Muscle of arm (tissue), 1 donor: ENCODE measurements at regions not wholly inside any gene's neighbourhood (a gene's known extent, or its start where the extent isn't known, plus 50 kb on each side); places are given as distances from the start of the nearest gene placed in this dataset.

Source experiments
- DNase-seq: peaks from one replicate; pipeline ENCODE4 v3.0.0-alpha.2; 2013

DNA sequence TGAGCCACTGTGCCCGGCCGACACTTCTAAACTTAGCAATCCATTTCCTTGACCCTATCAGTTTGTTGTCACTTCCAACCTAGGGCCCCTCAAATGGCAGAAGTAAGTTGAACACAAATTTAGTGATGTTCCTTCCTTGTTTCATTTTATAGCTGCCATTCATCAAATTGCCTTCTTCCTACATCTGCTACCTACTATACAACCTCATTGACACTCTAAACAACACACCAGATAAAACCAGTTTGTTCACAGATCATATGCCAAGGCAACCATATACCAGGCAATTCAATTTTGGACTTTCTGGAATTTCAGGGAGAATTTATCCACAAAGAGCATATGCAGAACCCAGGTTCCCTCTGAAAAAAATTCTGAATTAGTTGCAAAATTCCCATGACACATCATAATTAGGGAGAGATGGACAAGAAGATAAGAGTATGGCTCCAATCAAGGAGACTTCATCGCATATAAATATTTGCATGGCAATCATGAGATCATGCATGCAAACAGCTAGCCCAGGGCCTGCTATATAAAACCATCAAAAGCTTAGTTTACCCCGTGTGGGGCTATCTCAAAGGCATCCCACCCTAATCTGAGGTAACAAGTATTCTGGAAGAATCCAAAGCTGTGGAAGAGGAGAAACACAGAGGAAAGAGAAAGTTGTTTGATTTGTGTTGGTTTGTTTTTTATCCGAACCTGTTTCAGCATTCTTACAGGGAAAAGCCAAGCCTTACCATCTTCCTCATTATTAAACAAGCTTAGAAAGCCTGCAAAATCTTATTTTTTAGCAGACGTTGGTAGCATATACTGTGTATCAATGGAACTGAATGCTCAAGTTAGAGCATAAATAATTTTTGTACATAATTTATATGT lies 132.8 kb upstream of the TNFAIP3 start:
- DNase-seq: no peak

DNA sequence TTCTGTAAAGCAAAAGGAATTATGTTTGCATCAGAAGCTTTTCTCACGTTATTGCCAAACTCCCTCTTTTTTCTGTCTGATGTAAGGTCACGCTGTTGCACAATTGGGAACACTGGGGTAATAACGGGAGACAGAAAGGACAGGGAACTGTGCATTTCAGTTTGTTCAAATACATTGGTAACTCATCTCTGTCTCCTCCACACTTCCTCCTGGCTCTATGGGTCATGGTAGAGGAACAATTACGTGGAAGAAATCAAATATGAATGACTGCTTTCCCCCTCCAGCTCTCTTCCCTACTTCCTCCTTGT lies 132.2 kb upstream of the TNFAIP3 start:
- DNase-seq: no peak

DNA sequence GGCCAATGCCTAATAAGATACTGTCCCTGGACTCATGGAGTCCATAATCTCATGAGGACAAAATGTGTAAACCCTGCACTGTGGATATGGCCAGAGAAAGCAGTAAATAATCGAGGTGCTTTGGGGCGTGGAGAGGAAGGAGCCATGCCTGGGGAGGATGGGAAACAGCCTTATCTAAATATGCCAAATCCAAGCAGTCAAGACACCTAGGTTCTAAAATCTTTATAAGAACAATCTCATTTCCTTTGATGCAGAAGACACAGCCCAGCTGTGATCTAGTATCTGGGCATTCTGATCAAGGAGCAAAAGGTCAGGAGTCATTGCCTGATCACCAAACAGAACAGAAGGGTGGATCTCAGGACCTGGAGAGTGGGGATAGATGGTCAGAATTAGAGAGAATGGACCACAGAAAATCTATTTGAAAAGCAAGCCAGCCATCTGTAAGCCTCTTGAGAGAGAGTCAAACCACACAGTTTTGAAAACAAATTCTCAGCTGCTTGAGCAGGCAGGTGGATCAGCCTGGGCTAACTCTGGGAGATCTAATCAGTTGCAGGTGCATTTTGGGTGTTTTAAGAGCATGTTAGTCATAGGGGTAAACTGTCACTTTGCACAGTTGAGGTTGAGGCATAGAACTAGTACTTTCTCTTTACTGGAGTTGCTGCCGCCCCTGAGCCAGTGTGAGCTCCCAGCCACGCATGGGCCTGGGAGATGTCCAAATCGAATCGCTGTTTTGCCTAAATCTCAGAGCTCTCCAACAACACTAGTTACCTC lies 130.8 kb upstream of the TNFAIP3 start:
- no peak for DNase-seq

DNA sequence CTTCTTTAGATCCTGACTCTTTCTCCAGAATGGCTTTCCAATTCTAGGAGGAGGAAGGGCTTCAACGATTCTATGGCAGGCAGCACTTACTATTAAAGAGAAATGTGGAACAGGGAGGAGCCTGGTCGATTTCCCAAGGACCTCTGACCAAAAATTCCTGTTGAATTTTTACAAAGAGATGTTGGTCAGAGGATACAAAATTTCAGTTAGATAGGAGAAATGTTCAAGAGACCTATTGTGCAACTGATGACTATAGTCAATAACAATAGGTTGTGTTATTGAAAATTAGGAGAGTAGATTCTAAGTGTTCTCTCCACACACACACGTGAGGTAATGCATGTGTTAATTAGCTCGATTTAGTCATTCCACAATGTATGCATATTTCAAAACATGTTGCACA lies 130.1 kb upstream of the TNFAIP3 start:
- no peak for DNase-seq

DNA sequence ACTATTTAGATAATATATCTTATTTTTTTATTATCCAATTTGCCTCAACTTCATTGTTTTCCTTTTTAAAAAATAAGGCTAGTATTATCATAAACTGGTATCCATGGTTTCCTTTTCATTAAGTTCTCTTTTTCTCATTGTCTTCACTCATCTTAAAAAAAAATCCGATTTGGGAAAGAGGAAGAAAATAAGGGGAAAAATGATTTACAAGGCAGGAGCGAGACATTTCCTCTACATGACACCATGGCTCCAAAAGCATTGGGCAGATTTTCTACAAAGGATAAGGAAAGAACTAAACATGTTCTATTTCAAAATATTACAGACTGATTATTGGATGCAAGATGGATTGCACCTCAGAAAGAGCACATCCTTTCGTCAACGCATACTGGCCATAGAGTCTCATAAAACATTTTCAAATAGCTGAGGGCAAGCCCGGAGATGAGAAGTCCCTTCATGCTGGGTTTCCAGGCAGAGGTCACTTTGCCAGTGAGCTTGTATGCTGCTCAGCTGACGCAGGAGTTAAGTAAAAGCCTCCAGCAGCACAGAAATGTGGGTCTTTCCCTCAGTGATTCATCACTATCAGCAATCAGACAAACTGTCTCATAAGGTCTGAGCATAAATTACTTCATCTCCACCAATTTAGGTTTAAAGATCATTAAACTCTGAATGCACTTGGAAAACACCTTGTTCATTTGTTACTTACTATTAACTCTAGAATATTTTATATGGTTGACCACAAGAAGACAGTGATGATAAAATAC lies 129.0 kb upstream of the TNFAIP3 start:
- DNase-seq: no peak

DNA sequence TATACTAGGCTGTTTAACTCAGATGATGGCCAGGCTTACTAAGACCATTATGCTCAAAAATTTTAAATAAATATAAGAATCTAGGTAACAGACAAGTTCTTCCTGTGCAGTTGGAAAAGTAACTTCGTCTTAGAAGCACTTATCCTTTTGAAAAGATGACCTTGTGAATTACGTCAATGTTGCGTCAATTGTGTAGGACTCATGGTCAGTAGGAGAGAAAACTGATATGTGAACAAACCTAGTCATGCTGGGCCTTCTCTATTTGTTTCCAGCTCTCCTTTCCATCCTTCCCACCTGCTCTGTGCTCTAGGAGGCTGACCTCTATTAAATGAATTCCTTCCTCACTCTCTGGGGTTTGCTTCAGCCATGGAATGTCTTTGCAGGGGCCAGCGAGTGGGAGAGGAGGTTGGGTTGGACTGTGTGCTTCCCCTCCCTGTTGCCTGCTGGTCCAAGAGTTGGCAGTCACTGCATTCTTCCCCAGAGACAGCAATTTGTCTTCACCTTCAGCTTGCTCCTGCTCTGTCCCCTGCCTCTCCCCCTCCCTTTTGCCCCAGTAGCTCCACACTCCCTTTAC lies 128.0 kb upstream of the TNFAIP3 start:
- DNase-seq: no peak

DNA sequence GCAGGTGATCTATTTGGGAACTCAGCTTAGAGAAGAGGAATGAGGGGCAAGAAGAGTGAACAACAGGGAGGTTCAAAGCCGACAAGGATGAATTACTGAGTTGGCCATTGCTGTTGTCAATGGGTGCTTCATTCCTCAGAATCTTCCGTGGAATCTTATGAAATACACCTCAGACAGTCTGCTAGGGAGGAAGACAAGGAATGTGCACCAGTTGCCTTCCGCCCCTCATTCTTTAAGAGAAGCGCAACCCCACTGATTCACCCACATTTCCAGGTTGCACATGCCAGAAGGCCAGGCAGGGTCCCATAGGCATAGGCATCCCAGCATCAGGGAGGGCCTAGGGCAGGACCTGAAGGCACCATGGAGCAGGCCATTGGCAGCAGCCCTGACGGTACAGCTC lies 127.5 kb upstream of the TNFAIP3 start:
- no peak for DNase-seq

DNA sequence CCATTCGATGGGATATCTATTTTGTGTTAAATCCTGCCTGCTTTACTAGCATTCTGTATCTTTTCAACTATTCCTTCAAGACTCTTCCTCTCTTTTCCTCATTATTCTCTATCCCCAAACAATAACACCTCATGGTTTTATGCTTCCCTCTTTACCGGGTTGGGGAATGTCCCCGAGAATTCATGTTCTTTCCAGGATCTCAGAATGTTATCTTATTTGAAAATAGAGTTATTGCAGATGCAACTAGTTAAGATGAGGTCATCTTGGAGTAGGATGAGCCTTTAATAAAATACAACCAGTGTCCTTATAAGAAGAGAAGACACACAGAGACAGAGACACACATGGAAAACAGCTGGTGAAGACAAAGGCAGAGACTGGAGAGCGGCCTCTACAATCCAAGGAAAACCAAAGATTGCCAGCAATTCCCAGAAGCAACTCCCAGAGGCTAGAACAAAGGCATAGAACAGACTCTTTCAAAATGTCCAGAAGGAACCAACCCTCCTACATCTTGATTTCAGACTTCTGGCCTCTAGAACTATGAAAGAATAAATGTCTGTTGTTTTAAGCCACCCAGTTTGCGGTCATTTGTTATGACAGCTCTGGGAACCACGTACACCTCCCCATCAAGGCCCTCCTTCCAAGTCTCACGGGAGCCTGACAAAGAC lies 126.8 kb upstream of the TNFAIP3 start:
- no peak for DNase-seq

DNA sequence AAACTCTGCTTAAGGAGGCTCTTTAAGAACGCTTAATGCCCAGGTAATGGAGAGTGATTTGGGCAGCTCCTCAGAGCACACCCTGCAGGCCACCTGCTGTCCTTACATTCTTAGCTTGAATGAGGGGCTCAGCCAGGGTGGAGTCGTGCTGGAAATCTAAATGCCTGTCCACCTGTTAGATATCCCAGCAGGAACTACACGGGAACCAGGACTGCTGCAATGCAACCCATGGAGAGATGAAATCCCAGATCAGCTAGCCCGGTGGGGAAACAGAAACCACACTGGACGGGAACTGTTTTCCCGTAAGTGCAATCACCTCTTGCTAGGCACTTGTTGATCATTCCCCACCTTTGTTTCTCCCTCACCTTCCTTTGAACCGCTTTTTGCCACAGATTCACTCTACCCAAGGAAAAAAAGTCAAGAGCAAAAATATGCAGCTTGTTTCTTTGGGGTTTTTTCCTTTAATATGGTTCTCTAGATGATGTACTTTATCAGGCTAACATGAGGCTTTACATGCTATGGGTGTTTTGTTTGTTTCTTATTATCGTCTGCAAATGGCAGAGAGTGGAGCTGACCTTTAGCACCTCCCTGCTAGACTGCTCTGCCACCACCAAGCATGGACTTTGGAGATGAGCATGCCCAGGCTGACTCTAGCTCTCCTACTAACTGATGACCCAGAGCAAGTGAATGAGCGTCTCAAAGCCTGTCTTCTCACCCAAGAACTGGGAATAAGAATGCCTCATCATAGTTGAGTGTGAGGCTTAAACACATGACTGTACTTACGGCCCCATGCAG lies 125.9 kb upstream of the TNFAIP3 start:
- no peak for DNase-seq

DNA sequence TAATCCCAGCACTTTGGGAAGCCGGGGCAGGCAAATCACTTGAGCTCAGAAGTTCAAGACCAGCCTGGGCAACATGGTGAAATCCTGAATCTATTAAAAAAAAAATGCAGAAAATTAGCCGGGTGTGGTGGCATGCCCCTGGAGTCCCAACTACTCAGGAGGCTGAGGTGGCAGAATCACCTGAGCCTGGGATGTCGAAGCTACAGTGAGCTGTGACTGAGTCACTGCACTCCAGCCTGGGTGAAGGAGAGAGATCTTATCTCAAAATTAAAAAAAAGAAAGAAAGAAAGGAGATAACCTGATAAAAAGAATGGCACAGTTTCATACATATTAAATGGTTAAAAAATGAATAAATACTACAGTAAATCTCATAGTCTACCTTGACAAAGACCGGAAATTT lies 123.6 kb upstream of the TNFAIP3 start:
- no peak for DNase-seq

DNA sequence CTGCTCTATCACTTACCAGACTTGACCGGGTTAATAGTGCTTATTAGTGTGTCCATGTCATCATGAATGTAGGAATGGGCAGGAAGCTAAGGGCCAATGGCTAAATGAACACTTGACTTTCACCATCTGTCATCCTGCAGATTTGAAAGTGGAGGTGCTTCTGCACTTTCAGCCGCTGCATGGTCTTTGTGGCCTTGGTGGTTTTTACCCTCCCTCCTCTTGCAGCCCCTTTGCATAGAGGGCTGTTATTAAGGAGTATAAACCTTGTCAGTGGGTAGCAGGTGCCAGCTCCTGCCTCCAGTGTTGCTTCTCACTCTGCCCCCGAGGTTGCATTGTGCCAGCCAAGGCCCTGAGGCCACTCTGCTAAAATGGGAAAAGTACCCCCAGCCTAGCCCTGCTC lies 122.2 kb upstream of the TNFAIP3 start:
- no peak for DNase-seq

DNA sequence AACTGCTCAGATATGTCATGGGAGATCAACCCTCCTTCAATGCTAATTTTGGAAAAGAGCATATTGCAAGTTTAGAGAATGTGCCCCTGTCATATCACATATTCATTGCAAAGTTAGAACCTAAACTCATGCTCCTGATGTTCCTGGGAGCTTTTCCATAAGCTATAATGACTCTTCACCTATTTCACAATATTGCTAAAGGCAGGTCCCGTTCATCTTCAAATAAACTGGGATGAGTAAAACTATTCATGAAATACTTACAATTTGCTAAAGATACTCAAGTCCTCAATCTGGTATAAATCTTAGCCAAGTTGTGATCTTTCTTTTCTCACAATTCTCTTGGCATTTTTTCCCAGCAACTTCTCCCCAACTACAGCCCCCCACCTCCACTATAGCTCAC lies 121.7 kb upstream of the TNFAIP3 start:
- no peak for DNase-seq

DNA sequence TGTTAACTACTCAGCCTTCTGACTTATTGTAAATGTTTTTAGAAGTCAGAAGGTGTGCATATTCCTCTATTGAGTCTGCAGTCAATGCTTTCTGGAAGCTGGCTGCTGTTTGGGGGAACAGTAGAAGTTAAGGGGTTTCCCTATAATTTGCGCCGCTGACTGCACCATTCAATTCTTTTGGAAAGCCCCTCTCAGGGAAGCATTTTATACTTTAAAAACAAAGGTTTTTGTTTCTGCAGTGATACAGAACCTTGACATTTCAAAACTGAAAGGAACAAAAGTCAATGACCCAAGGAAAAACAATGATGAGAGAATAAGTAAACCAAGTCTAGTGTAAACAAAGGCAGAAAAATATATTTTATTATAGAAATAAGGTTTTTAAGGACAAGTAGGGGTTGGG lies 120.8 kb upstream of the TNFAIP3 start:
- DNase-seq: no peak

DNA sequence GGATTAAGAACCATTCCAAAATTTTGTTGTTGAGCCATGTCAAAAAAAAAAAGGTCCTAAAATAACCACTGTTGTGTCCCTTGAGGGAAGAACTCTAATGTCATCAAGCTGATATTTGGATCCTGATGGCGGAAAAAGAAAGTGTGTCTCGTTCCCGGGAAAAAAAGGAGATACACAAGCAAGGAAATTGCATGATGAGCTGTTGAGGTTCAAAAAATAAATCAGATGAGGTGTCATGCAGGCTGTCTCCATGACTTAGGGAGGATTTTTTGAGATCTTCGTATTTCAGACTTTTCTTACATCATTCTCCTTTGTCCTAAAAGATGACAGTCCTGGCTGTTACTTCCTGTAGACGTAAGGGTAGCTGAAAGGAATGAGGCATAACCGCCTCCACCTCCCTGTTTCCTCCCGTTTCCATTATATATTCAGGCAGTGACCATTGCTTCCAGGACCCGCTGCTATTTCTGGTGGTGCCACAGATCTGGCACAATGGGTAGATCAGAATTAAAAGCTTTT lies 117.3 kb upstream of the TNFAIP3 start:
- DNase-seq: peak; percentile 42

DNA sequence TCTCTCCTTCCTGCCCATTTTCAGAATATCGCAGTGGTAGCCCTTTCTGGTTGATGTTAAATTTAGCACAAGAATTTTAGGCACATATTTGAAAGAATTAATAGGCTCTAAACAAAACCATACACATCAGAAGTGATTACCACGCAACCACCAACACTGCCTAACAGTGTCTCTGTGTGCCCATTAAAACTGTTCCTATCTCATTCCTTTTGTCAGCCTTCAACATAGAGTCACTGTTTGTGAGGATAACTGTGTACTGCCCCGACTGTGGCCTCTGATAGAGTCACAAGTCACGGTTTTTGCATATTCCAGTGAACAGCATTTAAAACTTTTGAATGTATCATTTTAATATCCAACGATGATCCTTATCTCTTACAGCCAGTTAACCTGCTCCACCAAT lies 116.8 kb upstream of the TNFAIP3 start:
- DNase-seq: no peak

DNA sequence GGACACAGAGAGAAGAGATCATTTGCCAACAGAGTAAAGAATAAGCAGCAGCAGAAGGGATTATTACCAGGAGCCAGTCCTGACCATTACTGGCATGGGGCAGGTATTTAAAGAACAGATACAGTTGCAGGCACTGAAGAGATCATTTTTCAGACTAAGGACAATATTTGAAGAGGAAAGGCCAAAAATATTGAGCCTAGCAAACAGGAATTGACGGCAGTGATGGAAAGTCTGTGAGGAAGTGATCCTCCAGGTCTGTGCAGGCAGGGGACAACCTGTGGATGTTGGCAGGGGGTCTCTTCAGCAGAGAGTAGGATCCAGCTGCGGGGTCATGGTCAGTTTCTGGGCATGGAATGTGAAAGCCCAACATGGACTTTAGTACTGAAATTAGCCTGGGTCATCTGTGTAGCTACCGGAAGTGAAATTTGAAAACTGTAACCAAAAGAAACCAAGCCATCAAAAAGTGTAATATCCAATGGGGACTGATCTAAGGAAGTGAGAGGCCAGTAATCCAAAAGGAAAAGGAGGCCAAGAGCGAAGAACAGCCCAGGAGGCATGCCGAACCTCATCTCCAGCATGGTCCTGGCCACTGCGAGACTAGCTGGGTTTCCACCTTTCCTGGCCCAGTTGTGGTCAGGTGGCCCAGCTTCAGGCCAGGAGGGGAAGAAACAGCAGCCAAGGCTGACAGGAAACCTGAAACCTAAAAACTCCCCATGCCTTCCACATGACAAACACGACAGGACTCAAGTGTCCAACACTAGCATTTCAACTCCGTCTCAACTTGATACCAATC lies 115.1 kb upstream of the TNFAIP3 start:
- no peak for DNase-seq

DNA sequence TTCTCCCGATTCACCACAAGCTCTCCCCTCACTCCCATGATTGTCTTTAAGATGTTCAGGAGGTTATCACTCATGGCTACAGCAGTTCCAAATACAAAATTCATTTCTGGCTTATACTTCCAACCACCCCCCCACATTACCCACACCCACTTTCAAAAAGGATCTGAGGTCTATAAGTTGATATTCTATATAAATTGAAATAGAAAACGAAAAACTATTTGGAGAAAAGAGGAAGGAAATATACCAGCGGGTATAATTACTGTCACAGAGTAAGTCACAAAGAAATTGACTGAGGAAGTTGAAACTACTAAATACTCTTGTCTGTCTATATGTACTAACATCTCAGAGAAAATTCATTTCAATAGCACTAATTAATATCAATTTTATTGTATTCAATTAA lies 112.7 kb upstream of the TNFAIP3 start:
- no peak for DNase-seq

DNA sequence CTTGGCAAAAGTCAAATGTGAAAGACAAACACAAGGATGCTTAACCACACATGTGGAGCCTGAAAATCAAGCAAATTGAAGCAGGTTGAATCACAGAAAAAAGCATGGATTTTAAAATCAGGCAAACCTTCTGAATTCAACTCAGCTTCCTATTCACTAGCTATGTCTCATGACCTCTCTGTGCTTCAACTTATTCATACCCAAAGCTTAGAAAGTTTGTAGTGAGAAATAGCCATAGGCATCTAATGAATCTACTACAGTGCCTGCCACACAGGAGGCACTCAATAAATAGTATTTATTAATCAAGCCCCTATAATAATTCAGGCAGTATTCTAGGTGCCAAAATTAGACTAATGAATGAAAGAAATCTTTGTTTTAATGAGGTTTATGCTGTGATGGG lies 112.2 kb upstream of the TNFAIP3 start:
- no peak for DNase-seq

DNA sequence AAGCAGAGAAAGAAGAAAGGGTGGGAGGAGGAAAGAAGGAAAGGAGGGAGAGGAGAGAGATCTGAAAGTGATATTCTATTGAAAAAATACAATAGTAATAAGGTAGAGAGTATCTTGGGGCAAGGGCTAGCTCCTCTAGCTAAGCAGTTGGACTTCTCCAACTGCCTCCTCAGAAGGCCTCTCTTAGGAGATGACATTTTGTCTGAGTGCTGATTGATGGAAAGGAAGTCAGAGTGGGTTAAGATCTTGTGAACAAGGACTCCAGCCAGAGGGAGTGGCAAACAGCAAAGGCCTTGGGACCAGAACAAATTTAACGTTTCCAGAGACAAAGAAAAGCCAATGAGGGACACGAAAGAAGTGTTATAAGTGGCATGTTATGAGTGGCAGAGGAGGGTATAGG lies 111.8 kb upstream of the TNFAIP3 start:
- no peak for DNase-seq

DNA sequence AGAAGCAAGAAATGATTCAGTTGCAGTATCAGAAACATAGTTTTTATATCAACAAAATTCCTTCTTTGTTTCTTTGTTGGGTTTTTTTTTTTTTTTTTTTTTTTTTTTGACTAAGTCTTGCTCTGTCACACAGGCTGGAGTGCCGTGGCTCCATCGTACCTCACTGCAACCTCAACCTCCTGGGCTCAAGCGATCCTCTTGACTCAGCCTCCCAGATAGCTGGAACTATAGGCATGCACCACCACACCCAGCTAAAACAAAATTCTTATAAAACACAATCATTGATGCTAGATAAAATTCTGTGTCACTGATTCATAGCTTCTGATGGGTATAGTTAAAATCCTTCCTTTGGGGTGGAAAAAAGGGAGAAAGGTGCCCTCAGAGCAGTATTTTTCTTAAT lies 110.3 kb upstream of the TNFAIP3 start:
- no peak for DNase-seq
